Middle frontal gyrus (tissue), 1 donor: ENCODE measurements at regions not wholly inside any gene's neighbourhood (a gene's known extent, or its start where the extent isn't known, plus 50 kb on each side); places are given as distances from the start of the nearest gene placed in this dataset.

Source experiments
- DNase-seq: peaks from one replicate; pipeline ENCODE4 v3.0.0-alpha.2; 2015; ENCODE audit warnings: low spot score; ENCODE audit errors: extremely low spot score

DNA sequence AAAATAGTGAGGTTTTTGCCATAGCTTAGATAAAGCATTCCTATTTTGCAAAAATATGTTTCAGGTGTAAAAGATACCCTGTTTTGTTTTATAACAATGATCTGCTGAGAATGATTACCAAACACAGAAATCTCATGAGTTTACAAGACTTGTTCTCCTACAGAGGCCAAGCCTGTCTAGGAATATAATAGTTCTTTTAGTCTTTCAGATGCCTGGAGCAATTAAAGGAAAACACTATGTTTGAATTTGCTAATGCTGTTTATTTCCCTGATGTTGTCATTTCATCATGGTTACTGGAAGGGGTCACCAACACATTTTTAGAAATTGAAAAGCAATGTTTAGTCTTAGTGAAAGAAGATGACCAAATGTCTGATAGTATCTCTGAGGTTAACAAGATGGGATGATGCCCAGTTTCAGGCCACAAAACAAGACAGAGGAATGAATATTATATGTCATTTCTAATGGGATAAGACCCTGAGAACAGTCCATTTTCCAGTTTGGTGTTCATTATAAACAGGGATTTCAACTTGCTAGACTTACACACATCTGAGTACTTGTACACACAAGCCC lies 559.9 kb downstream of the INHBA start:
- no peak for DNase-seq

DNA sequence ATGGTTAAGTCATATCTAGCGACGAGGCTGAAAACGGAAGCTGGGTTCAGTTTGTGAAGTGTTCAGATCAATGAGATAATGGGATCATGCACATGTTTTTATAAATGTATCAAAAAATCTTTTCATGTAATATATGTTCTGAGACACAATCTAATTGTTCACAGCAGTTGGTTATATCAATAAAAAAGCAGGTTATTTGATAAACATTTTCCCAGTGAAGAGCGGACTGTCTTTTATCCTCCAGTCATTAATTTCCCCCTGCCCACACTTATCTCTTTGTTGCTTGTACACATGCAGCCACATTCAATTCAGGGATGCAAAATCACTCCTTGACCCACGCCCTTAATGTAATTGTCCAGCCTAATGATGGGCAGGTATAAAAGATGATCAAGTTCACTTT lies 563.1 kb downstream of the INHBA start:
- DNase-seq, result no peak

DNA sequence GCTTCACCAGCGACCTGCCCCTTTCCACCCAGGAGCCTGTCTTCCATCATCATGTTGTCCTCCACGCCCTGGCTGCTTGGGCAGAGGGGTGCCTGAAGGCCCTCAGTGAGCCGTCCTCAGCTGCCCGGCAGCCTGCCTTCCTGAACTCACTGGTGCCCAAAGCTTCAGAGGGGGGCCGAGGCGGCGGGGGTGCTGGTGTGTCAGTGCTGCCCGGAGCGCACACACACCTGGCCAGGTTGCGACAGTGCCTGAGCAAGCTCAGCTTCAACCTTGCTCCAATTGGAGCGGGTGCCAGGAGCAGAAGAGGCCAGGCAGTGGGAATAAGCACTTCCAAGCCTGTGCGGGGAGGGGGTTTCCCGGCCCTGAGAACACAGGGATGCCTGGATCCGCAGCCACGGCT lies 566.3 kb downstream of the INHBA start:
- no peak for DNase-seq

DNA sequence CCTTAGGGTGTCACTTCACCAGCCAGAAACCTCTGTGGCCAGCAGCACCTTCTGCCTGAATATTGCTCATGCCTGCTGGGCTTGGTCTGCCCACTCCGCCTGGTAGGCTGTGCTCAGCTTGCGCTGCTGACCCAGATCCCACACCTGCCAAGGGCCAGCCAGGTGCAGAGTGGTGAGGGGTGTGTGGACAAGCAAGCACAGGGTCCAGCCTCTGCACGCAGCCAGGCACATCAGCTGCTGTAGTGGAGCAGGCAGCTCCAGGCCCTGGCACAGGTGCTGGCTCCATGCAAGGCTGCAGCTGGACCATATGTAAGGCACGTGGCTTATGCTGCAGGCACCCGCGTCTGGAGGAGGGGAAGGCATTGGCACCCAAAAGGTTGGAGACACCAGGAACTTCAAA lies 567.4 kb downstream of the INHBA start:
- DNase-seq, result no peak

DNA sequence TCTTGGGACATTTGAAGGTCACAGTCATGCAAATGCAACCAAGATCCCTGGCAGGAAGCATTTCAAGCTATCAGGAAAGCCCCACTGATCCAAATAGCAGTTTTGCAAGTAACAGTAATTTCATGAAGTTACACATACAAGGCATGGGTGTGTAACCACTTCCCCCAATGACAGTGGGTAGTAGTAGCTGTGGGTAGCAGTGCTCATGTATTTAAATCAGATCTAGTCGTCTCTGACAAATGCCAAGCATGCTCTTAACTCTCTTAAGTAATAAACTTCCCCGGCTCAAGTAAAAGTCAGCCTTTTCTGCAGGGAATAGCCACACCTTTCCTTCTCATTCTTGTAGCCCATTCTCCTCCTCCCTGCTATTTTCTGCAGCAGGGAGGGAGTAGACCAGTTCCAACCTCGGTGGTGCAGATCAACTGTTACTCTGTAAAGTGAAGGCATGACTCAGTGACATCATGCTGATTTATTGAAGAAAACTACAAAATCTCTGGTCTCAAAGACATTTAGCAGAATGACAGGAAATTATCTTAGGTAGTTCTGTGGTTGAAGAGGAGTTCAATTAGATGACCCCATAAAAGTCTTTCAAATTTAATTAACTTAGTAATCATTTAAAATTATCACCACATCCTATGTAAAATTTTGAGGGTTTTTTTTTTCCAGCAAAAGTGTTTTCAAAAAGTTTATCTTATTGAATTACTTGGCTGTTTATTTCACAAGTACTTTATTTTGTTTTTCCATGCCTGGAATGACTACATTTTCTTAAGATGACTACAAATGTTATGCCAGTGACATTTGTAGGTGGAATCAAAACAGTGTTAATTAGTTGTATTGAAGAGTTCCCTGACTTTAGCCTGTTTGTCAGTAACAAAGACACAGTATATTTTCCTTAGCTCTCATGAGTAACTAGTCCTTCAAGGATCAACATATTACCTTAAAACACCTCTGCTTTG lies 568.3 kb downstream of the INHBA start:
- DNase-seq, result no peak

DNA sequence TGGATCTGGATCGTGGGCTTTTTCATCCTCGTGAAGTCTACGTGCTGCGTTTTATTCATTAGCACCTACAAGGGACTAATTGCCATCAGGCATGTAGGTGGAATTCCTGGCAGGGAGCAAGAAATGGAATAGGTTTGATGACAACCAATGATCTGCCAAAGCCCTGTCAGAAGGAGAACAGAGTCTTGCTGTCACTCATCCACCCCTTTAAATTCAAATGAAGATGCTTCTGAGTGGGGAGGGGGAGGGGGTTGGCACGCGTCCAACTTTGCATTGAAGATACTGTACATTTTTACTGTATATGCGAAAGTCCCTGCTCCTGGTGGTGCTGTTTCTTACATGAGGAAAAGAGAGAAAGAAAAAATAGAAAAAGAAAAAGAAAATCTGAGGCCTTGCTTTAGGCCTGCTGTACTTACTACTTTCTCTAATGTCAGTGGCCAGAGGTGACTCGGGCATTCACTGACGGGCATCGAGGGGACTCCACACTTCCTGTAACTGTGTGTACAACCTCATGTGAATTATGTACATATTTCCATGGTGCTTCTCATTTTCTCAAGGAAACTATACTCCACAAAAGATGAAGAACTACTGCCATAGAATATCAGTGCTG lies 569.1 kb downstream of the INHBA start:
- DNase-seq, result no peak

DNA sequence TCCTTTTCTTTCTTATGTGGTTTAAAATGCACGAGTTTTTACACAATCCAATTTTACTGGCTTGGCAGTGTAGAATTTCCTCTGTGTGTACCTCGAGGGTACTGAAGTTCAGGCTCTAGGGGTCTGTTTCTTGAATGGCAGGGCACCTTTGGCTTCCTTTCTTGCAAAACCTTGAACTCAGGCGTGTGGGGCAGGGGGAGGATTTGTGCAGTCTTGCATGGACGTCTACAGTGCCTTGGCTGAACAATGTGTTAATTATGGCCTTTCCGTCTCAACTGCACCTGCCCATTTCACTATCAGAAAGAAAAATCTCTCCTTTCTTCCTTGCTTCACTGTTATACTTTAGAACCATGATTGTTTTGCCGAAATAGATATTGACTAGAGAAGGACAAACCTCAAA lies 570.9 kb downstream of the INHBA start:
- no peak for DNase-seq

DNA sequence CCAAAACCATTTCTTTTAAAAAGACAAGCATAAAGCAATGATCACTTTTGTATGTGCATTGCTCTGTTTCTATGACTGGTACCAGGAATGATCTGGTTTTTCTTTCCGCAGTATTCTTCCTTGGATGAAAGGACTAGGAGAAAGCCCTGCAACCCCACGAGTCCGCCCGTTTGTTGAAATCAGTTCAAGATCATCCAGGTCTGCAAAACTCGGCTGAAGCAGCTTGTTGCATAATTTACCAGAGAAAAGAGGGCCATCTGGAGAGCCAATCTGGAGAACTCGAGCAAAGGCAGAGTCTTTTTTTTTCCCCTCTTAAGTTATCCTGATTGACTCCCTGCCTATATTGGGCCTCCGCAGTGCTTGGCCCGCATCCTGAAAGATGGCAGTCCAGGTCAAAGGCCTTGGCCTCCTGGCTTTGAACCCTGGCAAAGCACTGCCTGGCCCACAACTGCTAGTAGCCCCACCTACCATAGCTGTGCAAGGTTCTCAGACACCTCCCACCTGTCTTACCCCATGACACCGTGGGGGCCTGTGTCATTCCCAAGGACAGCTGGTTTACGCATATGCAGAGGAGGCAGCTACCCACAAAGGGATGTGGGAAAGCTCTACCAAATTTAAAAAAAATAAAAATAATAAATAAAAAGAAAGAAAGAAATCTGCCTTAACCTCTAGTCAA lies 572.2 kb downstream of the INHBA start:
- DNase-seq, result peak; percentile 8

DNA sequence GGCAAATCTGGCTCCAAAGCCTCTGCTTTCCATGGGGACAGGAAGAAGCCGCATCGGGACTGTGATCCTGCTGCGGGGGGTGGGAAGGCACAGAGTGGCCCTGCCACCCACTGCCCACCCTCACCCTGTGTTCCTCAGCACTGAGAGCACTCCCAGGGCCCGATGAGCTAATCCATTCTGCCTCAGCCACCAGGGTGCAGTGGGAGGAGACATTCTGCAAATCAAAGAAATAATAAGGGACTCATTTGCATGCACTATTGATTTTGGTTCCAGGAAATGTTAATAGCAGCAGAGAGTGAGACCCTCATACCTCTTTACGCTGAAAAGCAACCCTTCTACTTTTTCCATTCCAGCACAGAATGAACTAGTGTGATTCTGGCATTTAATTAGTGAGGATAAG lies 572.8 kb downstream of the INHBA start:
- DNase-seq, result no peak

DNA sequence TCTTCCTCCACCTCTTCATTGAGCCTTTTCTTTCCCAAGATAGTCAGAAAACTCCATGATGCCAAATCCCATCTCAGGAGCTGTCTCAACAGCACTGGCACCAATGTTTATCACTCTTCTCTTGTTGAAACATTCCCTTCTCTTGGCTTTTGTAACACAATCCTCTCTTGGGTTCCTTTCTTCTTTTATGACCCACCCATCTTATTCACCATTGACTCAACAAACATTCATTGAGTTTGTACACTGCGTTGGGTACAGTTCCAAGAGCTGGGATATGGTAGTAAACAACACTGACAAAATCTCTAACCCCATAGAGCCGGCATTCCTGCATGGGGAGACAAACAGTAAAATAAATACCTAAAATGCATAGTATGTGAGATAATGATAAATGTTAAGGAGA lies 577.5 kb downstream of the INHBA start:
- DNase-seq, result no peak

DNA sequence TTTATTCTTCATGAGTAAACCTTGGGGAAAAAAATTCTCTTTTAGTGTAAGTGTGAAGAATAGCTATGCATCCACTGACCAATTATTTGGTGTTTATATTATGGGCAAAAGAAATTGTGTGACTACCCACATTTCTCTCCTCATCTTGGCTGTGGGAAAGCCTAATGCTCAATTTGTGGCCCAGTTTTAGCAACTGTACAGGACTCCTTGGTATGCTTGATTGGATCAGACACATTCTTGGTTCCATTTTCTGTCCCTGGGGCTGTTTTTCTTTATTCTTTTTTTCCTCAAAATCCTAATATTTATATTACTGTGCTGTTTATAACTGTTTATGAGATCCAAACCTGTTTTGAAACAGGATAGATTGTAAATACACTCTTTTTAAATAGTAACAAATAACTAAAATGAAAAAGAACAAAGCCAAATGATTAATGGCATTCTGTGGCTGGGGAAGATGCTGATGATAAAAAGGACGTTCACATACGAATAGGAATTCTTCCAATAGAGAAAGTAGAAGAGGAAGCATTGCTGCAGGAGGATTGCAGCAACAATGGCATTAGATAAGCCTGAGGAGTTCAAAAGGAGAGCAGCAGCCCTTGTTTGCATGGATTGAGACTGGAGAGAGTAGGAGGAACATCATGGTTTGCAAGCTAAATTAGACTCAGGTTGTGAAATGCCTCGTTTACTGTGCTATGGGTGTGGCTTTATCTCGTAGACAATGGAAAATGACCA lies 580.5 kb downstream of the INHBA start:
- DNase-seq, result no peak

DNA sequence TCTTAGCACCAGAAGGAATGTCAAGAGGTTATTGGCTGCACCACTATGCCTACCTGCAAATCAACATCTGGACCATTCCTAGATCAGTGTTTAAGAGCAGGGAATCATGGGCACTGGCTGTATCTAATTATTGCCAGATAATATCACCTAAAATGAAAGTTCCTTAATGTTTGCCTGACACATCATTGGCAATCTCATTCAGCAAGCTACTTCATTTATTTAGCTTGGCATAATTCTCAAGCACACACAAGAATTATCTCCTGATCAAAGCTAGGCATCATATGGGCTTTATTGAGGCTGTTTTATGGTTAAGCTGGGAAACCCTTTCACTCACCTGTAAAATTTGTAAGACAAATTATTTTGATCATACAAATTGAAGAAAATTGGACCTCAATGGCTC lies 581.7 kb downstream of the INHBA start:
- DNase-seq, result no peak

DNA sequence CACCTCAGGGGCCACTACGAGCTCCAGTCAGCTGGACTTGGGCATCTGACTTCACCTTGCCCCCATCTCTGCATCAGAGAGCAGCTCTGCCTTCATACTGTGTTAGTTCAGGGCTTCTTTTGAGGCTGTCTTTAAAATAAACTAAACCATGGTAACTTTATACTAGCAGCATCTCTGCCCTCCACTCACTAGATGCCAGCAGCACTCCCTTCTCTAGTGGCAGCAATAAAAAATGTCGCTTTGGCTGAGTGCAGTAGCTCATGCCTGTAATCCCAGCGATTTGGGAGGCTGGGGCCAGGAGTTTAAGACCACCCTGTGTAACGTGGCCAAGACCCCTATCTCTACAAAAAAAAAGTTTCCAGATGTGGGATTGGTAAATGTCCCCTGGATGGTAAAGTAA lies 584.4 kb downstream of the INHBA start:
- DNase-seq, result no peak

DNA sequence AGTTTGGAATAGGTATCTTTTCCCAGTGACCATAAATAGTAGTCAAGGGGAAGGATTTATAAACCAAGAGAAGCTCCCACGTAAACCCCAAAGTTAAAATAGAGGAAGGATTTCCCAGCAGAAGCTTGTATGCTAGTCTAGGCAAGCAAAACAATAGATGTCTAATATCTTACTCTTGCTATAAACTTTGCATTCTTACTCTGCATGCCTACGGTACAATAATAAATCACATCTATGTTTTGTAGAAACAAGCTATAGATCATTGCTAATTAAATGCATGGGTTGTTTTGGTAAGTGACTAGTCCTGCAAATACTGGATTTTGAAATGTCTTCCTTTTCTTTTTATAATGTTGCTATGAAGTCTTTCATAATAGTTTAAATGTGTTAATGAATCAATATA lies 585.5 kb downstream of the INHBA start:
- no peak for DNase-seq

DNA sequence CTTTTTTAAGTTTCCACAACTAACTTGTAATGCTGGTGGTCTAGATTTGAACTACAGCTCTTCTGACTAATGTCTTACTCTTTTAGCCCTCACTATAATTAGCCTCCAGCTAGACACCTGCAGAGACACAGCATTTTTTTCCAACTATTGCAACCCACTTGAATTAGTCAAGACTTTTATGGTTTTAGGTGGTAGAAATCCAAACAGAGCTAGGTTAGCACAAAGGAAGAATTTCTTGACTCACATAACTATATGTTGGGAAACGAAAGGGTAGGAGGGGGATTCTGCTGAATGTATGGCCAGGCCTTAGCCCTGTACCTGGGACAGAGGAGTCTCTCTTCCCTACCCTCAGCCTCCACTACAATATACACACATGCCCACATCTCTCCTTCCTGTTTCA lies 586.1 kb downstream of the INHBA start:
- no peak for DNase-seq

DNA sequence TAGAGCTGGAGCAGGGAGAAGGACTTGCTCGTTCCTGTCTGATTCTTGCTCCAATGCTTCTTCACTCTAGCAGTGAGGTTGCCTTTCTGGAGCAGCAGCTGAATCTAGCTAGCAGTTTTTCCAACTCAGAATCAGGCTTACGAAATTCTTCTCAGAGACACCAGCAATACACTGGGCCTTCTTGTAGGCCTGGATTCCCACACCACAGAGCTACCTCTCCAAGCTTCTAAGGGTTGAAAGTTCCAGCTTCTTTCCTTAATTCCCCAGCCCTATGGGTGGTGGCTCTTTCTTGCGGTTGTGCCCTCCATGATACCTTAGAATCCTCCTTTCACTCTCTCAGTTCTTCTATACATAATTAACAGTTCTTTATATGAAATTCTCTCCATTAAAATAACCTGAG lies 586.6 kb downstream of the INHBA start:
- DNase-seq, result no peak

DNA sequence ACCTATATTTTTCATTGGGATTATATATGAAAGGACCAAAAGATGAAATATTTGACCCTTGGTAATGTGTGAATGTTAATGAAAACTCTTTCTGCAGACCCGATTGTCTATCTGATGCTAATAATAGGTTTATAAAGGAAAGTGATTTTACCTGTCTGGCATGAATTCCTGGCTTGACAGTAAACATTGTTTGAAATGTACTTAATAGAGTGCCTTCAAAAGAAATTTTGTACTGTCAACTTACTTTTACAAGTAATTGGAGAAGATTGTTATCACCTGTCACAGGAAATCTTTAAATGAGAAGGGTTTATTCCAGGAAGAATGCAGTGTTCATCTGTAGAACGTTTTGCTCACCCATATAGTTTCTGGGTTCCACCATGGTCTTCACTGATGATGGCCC lies 588.2 kb downstream of the INHBA start:
- DNase-seq, result no peak

DNA sequence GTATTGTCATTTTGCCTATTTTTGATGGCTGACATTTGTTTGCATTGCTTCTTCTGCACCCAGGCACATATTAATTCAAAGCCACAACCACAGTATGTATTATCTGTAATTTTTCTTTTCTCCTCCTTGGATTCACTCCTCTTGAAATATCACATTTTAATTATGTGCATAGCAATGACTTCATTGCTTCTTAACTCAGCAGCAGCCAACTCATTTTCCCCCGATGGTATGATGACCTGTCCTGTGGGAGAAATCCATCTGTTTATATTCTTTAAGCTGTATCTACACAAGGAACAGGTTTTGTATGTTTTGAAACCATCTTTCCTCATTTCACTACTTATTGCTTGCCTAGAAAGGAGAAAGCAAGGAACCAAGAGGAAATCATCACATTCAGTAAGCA lies 588.8 kb downstream of the INHBA start:
- no peak for DNase-seq

DNA sequence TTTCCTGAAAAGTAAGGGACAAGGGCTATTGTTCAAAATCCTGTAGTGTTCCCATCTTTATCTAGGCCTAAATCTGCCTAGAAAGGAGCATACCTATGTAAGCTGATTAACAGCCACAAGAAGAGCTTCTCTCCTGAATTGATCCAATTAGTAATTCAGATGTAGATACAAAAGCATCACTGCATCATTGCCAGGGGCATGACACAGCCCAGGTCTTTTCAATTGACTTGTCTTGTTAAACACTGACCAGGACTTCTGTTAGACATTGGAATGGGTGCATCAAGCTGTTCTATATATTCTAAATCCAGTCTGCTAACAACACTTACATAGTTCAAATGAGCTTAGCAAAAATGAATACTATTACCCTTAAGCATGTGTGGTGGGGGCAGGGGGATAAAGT lies 589.2 kb downstream of the INHBA start:
- DNase-seq, result no peak

DNA sequence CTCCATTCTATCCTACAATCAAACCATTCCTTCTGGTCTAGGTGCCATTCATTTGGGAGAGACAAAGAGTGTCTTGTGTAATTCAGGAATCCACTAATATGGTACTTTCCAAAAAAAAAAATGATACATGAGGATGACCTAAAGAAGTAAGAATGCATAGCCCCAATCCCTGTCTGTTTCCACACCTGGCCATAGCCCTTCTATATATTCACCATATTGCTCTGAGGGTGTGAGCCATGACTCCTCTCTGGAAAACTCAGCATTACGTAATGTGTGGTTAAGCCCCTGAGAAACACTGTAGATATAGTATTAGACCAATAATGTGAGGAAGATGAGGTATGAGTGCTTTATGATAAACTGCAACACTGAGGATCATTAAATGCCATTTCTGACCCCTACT lies 592.7 kb downstream of the INHBA start:
- no peak for DNase-seq

DNA sequence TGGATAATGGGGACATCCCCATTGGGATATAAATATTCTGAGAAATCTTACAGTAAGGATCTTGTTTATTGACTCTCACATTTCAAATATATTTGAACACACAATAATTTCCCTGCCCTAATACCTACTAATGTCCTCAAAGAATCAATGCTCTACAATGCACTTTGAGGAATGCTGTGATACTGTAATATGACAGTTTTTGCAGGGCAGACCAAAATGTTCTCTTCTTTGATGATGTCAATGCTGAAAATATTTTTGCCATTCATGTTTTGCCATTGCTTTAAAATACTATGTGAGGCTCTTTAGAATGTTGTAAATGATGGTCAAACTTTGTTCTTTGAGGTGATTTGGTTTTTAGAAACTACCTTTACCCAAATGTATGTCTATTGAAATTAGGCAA lies 594.1 kb downstream of the INHBA start:
- no peak for DNase-seq
